Islet of Langerhans (tissue), 1 donor: ENCODE measurements at regions not wholly inside any gene's neighbourhood (a gene's known extent, or its start where the extent isn't known, plus 50 kb on each side); places are given as distances from the start of the nearest gene placed in this dataset.
"Not testable (repeated sequence)": the region's sequence is repeated elsewhere in the genome, so short reads cannot be mapped to it uniquely, and the experiment has no call there.

Experiments used
- FAIRE-seq: peaks from one replicate; lab custom pipeline; 2011; peaks lifted over from hg19 to GRCh38; lab: Jason Lieb, UNC

GRCh38 chr15:85264614-85265190 lies 115.7 kb upstream of the AKAP13 start:
- not testable (repeated sequence) for FAIRE-seq

DNA sequence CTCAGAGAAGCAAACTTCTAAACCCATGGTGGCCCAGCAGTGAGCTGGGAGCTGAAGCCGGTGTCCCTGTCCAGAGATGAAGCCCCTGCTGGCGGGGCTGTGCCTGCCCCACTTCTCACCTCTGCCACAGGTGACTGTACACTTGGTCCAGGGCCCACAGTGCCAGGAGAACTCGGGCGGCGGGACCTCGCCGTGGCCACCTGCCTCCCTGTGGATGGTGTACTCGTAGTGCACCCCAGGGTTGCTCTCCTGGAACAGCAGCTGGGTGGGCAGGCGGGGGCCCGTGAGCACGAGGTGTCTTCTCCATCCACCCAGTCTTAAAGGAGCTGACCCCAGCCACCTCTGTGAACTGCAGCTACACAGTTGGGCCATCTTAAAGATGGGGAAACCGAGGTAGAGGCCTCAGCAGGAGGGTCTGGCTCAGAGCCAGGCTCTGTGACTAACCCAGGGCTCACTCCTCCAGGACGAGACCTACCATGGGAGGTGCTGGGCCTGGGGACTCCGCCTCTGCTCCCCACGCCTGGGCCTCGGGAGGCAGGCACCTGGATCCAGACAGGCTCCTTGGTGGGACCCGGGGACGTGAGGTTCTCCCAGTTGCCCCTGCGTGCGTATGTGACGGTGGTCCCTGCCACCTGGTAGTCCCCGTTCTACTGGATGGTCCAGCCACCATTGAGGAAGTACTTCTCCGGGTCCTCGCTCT lies 113.1 kb upstream of the AKAP13 start:
- not testable (repeated sequence) for FAIRE-seq

DNA sequence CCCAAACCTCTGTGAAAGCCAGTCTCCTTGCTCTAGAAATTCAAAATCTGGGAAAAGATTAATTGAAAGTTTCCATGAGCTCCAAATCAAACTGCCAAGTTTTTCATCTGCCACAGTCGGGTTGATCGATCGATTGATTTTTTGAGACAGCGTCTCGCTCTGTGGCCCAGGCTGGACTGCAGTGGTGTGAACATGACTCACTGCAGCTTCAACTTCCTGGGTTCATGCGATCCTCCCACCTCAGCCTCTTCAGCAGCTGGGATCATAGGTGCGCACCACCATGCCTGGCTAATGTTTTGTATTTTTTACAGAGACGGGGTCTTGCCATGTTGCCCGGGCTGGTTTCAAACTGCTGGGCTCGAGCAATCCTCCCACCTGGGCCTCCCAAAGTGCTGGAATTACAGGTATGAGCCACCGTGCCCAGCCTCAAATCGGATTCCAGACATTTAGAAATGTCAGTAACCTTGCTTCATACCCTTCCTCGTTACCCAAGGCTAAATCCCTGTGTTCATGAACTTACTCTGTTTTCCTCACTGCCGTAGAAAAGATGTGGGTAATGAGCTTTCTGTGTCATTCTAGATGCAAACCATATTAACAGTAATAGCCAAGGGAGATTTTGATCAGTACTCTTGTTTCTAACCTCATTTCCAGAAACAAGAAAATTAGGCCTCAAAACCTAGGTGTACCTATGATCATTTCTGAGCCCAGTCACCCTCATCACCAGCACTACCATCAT lies 105.9 kb upstream of the AKAP13 start:
- FAIRE-seq, result no peak

DNA sequence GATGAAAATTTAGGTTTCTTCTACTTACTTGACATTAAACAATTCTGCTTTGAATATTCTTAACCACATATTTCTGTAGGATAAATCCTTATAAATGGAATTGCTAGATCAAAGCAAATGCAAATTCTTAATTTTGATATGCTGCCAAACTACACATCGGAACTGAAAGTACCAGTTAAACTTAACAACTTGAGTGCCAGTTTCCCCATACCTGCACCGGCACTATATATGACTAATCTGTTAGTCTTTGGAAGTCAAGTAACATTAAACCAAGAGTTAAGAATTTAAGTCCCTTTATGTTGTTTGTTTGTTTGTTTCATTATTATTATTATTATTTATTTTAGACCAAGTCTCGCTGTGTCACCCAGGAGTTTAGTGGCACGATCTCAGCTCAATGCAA lies 103.9 kb upstream of the AKAP13 start:
- no peak for FAIRE-seq

DNA sequence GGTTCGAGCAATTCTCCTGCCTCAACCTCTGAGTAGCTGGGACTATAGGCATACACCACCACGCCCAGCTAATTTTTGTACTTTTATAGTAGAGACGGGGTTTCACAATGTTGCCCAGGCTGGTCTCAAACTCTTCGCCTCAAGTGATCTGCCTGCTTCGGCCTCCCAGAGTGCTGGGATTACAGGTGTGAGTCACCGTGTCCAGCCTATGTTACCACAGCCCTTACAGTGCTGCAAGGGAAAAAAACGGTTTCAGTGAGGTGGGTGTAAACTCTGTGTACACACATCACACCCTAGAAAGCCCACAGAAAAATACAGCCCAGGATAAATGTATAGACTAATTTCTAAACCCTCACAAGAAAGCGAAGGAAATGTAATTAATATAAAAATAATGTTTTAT lies 103.5 kb upstream of the AKAP13 start:
- no peak for FAIRE-seq

DNA sequence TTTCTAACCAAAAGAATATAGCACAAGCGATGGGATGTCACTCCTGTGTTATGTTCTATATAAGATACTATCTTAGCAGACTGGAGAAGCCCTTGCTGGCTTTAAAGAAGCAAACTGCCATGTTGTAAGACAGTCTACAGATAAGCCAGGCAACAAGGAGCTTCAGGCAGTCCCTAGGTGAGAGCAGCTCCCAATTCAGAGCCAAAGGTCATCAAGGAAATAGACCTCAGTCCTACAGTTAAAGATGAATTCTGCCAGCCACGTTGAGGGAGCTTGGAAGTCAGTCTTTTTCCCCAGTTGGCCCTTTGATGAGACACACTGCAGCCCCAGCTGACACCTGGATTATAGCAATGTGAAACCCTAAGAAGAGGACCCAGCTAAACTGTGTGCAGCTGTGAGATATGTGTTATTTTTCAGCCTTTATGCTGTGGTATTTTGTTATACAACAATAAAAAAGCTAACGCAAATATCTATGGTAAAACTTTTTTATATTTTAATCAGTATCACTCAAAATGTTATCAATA lies 102.5 kb upstream of the AKAP13 start:
- no peak for FAIRE-seq

DNA sequence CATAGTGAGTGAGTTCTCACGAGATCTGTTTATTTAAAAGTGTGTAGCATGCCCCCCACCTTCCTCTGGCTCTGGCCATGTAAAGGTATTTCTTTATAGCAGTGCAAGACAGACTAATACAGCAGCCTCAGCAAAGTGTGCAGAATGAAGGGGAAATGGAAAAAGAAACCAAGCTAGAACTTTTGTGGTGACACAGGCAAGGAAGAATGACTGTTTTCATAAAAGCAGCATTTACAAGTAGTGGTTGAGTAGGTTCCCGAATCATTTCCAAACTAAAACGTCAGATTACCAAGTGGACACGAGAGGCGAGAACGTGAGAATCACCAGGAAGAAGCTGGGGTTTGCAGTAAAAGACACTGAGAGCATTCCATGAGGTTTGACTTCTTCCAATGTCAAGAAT lies 100.2 kb upstream of the AKAP13 start:
- FAIRE-seq, result no peak

GRCh38 chr15:85281293-85281882 lies 99.0 kb upstream of the AKAP13 start:
- no peak for FAIRE-seq

DNA sequence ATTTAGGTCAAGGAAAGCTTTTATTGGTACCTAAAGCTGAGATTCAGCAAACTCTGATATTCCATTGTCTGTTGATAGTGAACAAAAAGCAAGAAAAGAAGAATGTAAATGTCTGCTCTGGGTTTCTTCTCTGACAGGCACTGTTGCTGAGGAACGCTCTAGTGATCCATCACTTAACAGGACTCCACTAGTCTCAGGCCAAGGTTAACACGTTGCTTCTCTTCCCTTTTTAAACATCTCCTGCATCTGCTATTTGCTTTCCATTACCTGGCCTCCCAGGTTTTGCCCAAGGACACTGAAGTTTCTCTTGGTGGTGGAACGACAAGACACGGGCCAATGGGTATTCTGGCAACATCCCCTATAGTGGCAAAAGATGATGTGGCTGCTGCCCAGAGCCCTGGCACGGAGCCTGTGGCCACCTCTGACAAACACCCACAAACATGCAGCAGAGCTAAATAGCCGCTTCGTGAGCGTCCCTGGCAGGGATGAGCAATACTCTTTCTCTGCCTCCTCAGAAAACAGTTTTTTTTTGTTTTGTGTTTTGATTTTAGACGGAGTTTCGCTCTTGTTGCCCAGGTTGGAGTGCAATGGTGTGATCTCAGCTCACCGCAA lies 97.8 kb upstream of the AKAP13 start:
- FAIRE-seq, result peak; percentile 96

DNA sequence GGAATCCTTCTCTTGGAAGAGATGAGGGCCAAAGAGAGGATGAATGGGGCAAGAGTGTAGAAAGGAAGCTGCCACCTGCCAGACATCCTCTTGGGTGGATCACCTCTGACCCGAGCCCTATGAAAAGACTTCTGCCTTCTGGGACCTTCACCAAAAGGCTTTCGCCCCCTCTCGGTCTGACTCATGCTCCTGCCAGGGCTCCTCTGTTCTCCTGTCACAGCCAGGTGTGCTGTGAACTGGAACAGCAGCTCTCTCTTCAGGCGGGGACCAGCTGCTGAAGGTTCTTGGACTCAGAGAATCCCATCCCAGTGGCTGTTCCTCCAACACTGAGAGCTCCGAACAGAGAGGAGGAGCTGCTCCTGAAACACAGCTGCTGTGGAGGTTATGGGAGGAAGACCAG lies 96.6 kb upstream of the AKAP13 start:
- not testable (repeated sequence) for FAIRE-seq

DNA sequence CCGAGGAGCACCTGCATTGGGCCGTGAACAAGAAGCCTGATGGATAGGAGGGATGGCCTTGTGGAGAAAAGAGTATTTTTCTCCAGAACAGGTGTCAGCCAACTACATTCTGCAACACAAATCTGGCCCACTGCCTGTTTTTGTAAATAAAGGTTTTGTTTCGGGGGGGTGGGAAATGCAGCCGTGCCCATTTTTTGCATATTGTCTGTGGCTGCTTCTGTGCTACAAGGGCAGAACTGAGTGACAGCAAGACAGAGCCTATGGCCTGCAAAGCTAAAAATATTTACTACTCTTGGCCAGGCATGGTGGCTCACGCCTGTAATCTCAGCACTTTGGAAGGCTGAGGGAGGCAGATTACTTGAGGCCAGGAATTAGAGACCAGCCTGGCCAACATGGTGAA lies 95.9 kb upstream of the AKAP13 start:
- no peak for FAIRE-seq

DNA sequence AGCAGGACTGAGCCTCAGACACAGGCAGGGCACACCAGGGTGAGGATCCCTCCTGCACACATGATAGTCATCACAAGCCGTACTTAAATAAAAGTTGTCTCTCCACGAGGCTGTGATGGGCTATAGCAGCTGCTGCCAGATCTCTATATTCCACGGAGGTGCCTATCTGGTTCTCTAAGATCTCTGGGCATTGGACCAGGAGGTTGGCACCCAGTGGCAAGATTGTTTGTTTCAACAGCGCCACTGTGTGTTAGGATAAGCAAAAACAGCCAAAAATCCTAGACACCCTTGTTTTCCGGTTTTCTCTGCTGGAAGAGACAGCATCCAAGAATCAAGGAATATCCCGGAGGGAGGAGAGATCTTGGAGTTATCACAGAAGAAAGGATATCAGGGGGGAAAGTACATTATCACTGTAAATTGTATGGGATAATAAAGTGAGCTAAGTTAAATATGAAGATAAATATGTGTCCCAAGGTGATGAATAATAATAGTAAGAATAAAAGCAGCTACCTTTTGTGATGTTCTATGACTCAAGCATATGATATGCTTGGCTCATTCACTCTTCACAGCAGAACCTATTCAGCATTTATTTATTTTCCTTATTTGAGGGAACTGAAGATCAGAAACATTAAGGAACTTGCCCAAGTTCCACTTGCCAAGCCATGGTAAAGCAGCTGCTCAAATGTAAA lies 90.6 kb upstream of the AKAP13 start:
- FAIRE-seq, result peak; percentile 94

- not testable (repeated sequence) for FAIRE-seq
Observed at GRCh38 chr15:85292583-85292982, 87.8 kb upstream of the AKAP13 start.

- FAIRE-seq, result peak; percentile 53
Observed at GRCh38 chr15:85296615-85297402, 83.6 kb upstream of the AKAP13 start.

- FAIRE-seq, result no peak
Observed at GRCh38 chr15:85297537-85297936, 82.9 kb upstream of the AKAP13 start.

DNA sequence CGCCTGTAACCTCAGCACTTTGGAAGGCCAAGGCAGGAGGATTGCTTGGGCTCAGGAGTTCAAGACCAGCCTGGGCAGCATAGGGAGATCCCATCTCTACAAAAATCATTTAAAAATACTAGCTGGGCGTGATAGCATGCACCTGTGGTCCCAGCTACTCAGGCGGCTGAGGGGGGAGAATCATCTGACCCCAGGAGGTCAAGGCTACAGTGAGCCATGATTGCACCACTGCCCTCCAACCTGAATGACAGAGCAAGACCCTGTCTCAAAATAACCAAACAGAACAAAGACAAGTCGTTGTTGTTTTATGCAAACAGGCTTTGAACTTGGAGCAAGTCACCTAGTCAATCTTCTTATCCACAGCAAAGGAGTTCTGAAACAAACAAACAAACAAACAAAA lies 82.0 kb upstream of the AKAP13 start:
- FAIRE-seq, result no peak

DNA sequence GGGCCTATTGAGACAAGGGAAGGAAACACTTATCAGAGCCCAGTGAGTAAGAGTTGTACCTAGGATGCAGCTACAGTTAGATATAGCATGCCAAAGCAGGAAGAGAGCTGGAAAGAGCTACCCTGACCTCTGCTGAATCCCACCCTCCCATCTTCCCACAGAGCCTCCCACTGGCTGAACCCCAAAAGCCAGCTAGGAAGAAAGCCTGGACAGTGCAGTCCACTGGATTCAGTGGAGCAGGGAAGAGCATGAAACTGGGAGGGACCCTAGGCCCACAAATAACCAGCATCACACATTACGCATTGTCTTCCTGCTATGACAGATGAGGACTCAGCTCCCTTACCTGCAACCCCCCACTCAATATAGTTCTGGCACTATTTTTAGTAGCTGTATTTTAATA lies 81.5 kb upstream of the AKAP13 start:
- FAIRE-seq, result no peak

DNA sequence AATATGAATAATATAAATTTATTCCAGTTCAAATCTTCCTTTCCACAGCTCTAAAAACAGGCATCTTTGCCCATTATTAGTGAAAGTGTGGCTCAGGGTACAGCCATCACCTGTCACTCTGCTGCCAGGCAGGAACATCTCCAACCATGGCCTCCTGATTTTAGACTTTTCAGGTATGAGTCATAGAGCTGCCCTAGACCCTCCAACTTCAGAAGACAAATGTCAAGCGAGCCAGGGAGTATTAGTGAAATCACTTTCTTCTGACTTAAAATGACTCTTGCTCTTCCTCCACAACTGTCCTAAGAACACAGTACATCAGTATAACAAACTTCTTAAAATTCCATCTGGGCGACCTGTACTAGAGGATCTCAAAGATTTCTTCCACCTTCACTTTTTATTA lies 78.1 kb upstream of the AKAP13 start:
- no peak for FAIRE-seq

DNA sequence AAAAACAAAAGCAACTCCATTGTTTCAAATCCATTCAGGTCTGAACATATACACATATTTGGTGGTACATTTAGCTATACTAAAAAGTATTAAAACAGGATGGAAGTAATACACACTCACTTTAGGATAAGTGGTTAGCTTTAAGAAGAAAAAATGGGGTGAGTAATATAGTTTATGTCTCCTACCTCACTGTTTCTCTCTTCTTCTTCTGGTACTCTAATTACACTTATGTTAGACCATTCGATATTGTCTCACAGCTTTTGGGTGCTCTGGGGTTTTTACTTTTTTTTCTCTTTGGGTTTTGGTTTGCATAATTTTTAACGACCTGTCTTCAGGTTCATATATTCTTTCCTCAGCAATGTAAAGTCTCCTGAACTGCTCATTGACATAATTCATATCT lies 75.4 kb upstream of the AKAP13 start:
- FAIRE-seq, result no peak

DNA sequence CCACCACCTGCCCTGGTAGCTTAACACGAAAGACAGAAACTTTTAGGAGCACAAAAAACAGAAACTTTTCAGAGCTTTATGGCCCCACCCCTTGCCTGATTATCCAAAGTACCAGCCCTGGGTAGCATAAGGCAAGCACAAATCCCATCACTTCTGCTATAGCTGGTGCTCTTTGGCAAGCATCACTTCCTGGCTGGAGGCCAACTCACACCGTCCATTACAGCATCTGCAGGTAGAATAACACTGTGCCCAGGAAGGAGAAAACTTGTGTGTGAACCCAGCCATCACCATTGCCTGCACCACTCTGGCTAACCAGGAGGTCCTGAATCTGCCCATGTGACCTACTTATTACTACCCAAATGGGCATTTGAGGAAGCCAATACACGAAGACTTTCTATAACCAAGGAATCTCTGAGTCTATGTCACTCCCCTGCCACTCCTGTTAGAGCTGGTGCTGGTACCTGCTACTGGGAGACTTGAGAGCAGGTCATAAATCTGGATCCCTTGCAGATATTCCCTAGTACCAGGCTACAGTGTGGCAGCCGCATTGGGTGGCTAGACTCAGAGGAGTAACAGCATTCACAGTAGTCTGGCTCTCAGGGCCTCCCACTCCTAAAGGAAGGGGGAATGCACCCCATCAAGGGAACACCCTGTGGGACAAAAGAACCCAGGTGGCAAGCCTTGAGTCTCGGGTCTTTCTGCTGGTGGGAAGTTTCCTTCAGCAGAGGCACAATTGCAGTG lies 73.3 kb upstream of the AKAP13 start:
- FAIRE-seq, result no peak

GRCh38 chr15:85307687-85308045 lies 72.7 kb upstream of the AKAP13 start:
- FAIRE-seq, result no peak
